HUES6 (cell line): ENCODE measurements at regions not wholly inside any gene's neighbourhood (a gene's known extent, or its start where the extent isn't known, plus 50 kb on each side); places are given as distances from the start of the nearest gene placed in this dataset.

ENCODE experiments used
- H3K27ac ChIP-seq: 2 replicates; pipeline ENCODE4 v1.7.0; 2013; ENCODE audit warnings: low read depth, mild to moderate bottlenecking, low read length, inconsistent platforms
- H3K27me3 ChIP-seq: 2 replicates; pipeline ENCODE4 v1.6.1; 2013; ENCODE audit warnings: low read length; ENCODE audit not compliant: control insufficient read depth, insufficient read depth
- H3K36me3 ChIP-seq: 2 replicates; pipeline ENCODE4 v1.6.1; 2013; ENCODE audit warnings: low read length; ENCODE audit not compliant: control insufficient read depth, insufficient read depth
- H3K4me1 ChIP-seq: 2 replicates; pipeline ENCODE4 v1.6.1; 2013; ENCODE audit warnings: low read length; ENCODE audit not compliant: control insufficient read depth, insufficient read depth
- H3K4me3 ChIP-seq: 2 replicates; pipeline ENCODE4 v1.5.1; 2013; ENCODE audit warnings: low read depth, low read length
- H3K9ac ChIP-seq: one replicate; pipeline ENCODE4 v1.6.1; 2013; ENCODE audit warnings: mild to moderate bottlenecking, low read length
- H3K9me3 ChIP-seq: 2 replicates; pipeline ENCODE4 v1.6.1; 2013; ENCODE audit warnings: low read depth, low read length; ENCODE audit not compliant: control insufficient read depth, insufficient read depth

GRCh38 chr6:150456466-150456865 is 87.7 kb downstream of the IYD start:
- Histone ChIP-seq H3K9me3 (no peaks in the 10 kb centered on the region), H3K4me1 (peaks cover 10% of the 10 kb centered on the region; the same call in 1 of the 2 replicates), H3K36me3 (no peaks in the 10 kb centered on the region), H3K27me3 (no peaks in the 10 kb centered on the region), H3K9ac (no peak overlapping the region), H3K4me3 (no peak overlapping the region), H3K27ac (no peak overlapping the region)

GRCh38 chr6:150456902-150457643 is 88.3 kb downstream of the IYD start:
- H3K36me3 ChIP-seq: no peaks in the 10 kb centered on the region
- no peak overlapping the region for H3K9ac ChIP-seq
- H3K9me3 ChIP-seq: no peaks in the 10 kb centered on the region
- peaks cover 10% of the 10 kb centered on the region; the same call in 1 of the 2 replicates for H3K4me1 ChIP-seq
- no peak overlapping the region for H3K27ac ChIP-seq
- H3K4me3 ChIP-seq: no peak overlapping the region
- no peaks in the 10 kb centered on the region for H3K27me3 ChIP-seq

GRCh38 chr6:150458579-150458978 is 89.8 kb downstream of the IYD start:
- Histone ChIP-seq H3K9me3 (no peaks in the 10 kb centered on the region), H3K27me3 (no peaks in the 10 kb centered on the region), H3K4me1 (no peaks in the 10 kb centered on the region), H3K27ac (no peak overlapping the region), H3K9ac (no peak overlapping the region), H3K36me3 (no peaks in the 10 kb centered on the region), H3K4me3 (no peak overlapping the region)

GRCh38 chr6:150463852-150464251 is 95.0 kb downstream of the IYD start:
- no peaks in the 10 kb centered on the region for H3K36me3 ChIP-seq
- no peaks in the 10 kb centered on the region for H3K9me3 ChIP-seq
- no peaks in the 10 kb centered on the region for H3K27me3 ChIP-seq
- no peak overlapping the region for H3K27ac ChIP-seq
- no peak overlapping the region for H3K4me3 ChIP-seq
- no peak overlapping the region for H3K9ac ChIP-seq
- no peaks in the 10 kb centered on the region for H3K4me1 ChIP-seq

- H3K4me3 ChIP-seq: no peak overlapping the region
- H3K27me3 ChIP-seq: no peaks in the 10 kb centered on the region
- no peak overlapping the region for H3K9ac ChIP-seq
- no peaks in the 10 kb centered on the region for H3K4me1 ChIP-seq
- no peaks in the 10 kb centered on the region for H3K9me3 ChIP-seq
- no peaks in the 10 kb centered on the region for H3K36me3 ChIP-seq
- no peak overlapping the region for H3K27ac ChIP-seq
Measured at GRCh38 chr6:150464966-150465365, 96.2 kb downstream of the IYD start.

GRCh38 chr6:150465610-150466009 is 96.8 kb downstream of the IYD start:
- Histone ChIP-seq H3K9me3 (no peaks in the 10 kb centered on the region), H3K4me1 (no peaks in the 10 kb centered on the region), H3K27ac (no peak overlapping the region), H3K36me3 (no peaks in the 10 kb centered on the region), H3K27me3 (no peaks in the 10 kb centered on the region), H3K9ac (no peak overlapping the region), H3K4me3 (no peak overlapping the region)

GRCh38 chr6:150466196-150466595 is 97.4 kb downstream of the IYD start:
- H3K27ac ChIP-seq: no peak overlapping the region
- H3K4me1 ChIP-seq: no peaks in the 10 kb centered on the region
- H3K9me3 ChIP-seq: no peaks in the 10 kb centered on the region
- no peaks in the 10 kb centered on the region for H3K36me3 ChIP-seq
- H3K9ac ChIP-seq: no peak overlapping the region
- no peaks in the 10 kb centered on the region for H3K27me3 ChIP-seq
- no peak overlapping the region for H3K4me3 ChIP-seq

GRCh38 chr6:150470131-150470530 is 101.3 kb downstream of the IYD start:
- H3K9me3 ChIP-seq: no peaks in the 10 kb centered on the region
- H3K27me3 ChIP-seq: no peaks in the 10 kb centered on the region
- H3K4me3 ChIP-seq: no peak overlapping the region
- no peak overlapping the region for H3K9ac ChIP-seq
- no peak overlapping the region for H3K27ac ChIP-seq
- H3K4me1 ChIP-seq: no peaks in the 10 kb centered on the region
- H3K36me3 ChIP-seq: no peaks in the 10 kb centered on the region

- no peaks in the 10 kb centered on the region for H3K9me3 ChIP-seq
- H3K27ac ChIP-seq: no peak overlapping the region
- H3K9ac ChIP-seq: no peak overlapping the region
- no peaks in the 10 kb centered on the region for H3K36me3 ChIP-seq
- no peak overlapping the region for H3K4me3 ChIP-seq
- no peaks in the 10 kb centered on the region for H3K4me1 ChIP-seq
- H3K27me3 ChIP-seq: no peaks in the 10 kb centered on the region
Measured at GRCh38 chr6:150470960-150471665, 102.3 kb downstream of the IYD start.

- no peak overlapping the region for H3K4me3 ChIP-seq
- H3K9ac ChIP-seq: no peak overlapping the region
- H3K27ac ChIP-seq: no peak overlapping the region
- H3K27me3 ChIP-seq: no peaks in the 10 kb centered on the region
- H3K9me3 ChIP-seq: no peaks in the 10 kb centered on the region
- H3K4me1 ChIP-seq: peaks cover 10% of the 10 kb centered on the region
- no peaks in the 10 kb centered on the region for H3K36me3 ChIP-seq
Measured at GRCh38 chr6:150478656-150479545, 110.1 kb downstream of the IYD start.
